K562 (cell line): ENCODE measurements at regions not wholly inside any gene's neighbourhood (a gene's known extent, or its start where the extent isn't known, plus 50 kb on each side); places are given as distances from the start of the nearest gene placed in this dataset.

ENCODE experiments used
- CREB1 ChIP-seq, 2 experiments: sonication (generic) in 1 of 2; formaldehyde crosslinking in 1 of 2; IDR thresholded peaks; 2 replicates each; pipeline versions ENCODE4 v1.6.1 to v1.8.0; 2012 to 2022; ENCODE audit warnings: inconsistent platforms in 1 of 2, mild to moderate bottlenecking in 1 of 2, missing genetic modification reagents in 1 of 2, moderate library complexity in 1 of 2
- EP300 ChIP-seq: IDR thresholded peaks from 2 replicates; pipeline ENCODE4 v1.6.1; 2012; ENCODE audit warnings: low read length, improper control_type of control experiment
- KLF1 ChIP-seq: fragments of 450-650 bp; IDR thresholded peaks from 2 replicates; pipeline ENCODE4 v1.6.1; 2016; ENCODE audit warnings: missing genetic modification characterization, missing compliant biosample characterization
- MXI1 ChIP-seq: IDR thresholded peaks from 2 replicates; pipeline ENCODE4 v1.6.1; 2011; ENCODE audit warnings: low read depth, mild to moderate bottlenecking, improper control_type of control experiment, low read length
- NRF1 ChIP-seq, 2 experiments: fragments of 450-650 bp; IDR thresholded peaks in 1 of 2; conservative IDR thresholded peaks in 1 of 2; 2 replicates each; pipeline ENCODE4 v1.6.1; 2014; ENCODE audit warnings: mild to moderate bottlenecking in 2 of 2
- RFX5 ChIP-seq: IDR thresholded peaks from 2 replicates; pipeline ENCODE4 v1.6.1; 2011; ENCODE audit warnings: low read depth, mild to moderate bottlenecking, improper control_type of control experiment, low read length
- U2AF2 ChIP-seq: fragments of 200-400 bp; formaldehyde crosslinking; optimal IDR thresholded peaks from 2 replicates; pipeline ENCODE3; 2017; ENCODE audit warnings: low read depth, mild to moderate bottlenecking, low read length
- YY1 ChIP-seq, 3 experiments: IDR thresholded peaks; 2 replicates each; pipeline ENCODE4 v1.6.1; 2011; ENCODE audit warnings: low read length in 2 of 3, mild to moderate bottlenecking in 2 of 3, moderate library complexity in 2 of 3, borderline replicate concordance in 1 of 3, control low read depth in 1 of 3, low read depth in 1 of 3; ENCODE audit not compliant: insufficient read depth in 3 of 3, insufficient replicate concordance in 2 of 3, control insufficient read depth in 1 of 3, insufficient read length in 1 of 3; ENCODE audit errors: extremely low read depth in 1 of 3
- TF ChIP-seq, protein P1 (sequence below): sonication (generic); formaldehyde crosslinking; IDR thresholded peaks from 2 replicates; pipeline ENCODE4 v1.8.0; 2022; ENCODE audit warnings: mild to moderate bottlenecking, missing genetic modification reagents
- TF ChIP-seq, protein P2 (sequence below), 3 experiments: IDR thresholded peaks in 2 of 3; conservative IDR thresholded peaks in 1 of 3; 2 replicates each; pipeline ENCODE4 v1.5.1; 2011 to 2012; ENCODE audit warnings: low read length in 3 of 3, mild to moderate bottlenecking in 3 of 3, control low read depth in 2 of 3, improper control_type of control experiment in 1 of 3, inconsistent platforms in 1 of 3, low read depth in 1 of 3, mixed read lengths in 1 of 3, moderate library complexity in 1 of 3; ENCODE audit not compliant: insufficient read depth in 2 of 3
- TF ChIP-seq, protein P3 (sequence below): sonication (generic); formaldehyde crosslinking; IDR thresholded peaks from 2 replicates; pipeline ENCODE4 v1.9.0; 2022; ENCODE audit warnings: mild to moderate bottlenecking, missing genetic modification reagents
- TF ChIP-seq, protein P4 (sequence below): sonication (generic); formaldehyde crosslinking; IDR thresholded peaks from 2 replicates; pipeline ENCODE4 v1.8.1; 2022; ENCODE audit warnings: missing genetic modification reagents

DNA sequence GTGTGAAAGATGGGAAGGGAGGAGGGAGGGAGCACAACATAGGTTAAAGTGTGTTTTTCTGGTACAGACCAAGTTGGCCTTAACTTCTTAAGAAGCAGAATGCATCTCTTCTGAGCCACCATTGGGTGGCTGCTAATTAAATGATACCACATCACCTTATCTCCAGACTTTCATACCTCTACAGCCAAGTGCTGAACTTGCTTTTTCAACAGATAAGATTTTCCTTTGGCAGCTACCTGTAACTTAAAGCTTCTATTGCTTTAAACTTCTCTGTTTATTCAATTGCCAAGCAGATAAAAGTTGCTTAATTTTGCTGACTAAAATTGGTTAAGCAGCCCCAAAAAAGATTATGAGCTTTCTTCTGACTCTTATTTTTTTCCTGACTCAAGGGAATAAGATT, 292.4 kb upstream of the SGO1 start:
- no peak for TF ChIP-seq CREB1 (IDR thresholded peaks at IDR 0.05)
- TF ChIP-seq CREB1 (CRISPR knock-in tag; IDR thresholded peaks at IDR 0.05): no peak
- no peak for TF ChIP-seq EP300
- no peak for TF ChIP-seq RFX5
- no peak for TF ChIP-seq YY1 (IDR thresholded peaks at IDR 0.05; ENCODE audit: borderline replicate concordance in 1 of 3, control insufficient read depth in 1 of 3, extremely low read depth in 1 of 3, insufficient read depth in 3 of 3, insufficient read length in 1 of 3, insufficient replicate concordance in 2 of 3, low read depth in 1 of 3, low read length in 2 of 3)
- TF ChIP-seq MXI1: no peak
- no peak for TF ChIP-seq U2AF2
- no peak for TF ChIP-seq NRF1 (conservative IDR thresholded peaks at IDR 0.05 in 1 of 2, IDR thresholded peaks at IDR 0.05 in 1 of 2)
- TF ChIP-seq, protein P1, sequence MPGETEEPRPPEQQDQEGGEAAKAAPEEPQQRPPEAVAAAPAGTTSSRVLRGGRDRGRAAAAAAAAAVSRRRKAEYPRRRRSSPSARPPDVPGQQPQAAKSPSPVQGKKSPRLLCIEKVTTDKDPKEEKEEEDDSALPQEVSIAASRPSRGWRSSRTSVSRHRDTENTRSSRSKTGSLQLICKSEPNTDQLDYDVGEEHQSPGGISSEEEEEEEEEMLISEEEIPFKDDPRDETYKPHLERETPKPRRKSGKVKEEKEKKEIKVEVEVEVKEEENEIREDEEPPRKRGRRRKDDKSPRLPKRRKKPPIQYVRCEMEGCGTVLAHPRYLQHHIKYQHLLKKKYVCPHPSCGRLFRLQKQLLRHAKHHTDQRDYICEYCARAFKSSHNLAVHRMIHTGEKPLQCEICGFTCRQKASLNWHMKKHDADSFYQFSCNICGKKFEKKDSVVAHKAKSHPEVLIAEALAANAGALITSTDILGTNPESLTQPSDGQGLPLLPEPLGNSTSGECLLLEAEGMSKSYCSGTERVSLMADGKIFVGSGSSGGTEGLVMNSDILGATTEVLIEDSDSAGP: no peak
- TF ChIP-seq, protein P2, sequence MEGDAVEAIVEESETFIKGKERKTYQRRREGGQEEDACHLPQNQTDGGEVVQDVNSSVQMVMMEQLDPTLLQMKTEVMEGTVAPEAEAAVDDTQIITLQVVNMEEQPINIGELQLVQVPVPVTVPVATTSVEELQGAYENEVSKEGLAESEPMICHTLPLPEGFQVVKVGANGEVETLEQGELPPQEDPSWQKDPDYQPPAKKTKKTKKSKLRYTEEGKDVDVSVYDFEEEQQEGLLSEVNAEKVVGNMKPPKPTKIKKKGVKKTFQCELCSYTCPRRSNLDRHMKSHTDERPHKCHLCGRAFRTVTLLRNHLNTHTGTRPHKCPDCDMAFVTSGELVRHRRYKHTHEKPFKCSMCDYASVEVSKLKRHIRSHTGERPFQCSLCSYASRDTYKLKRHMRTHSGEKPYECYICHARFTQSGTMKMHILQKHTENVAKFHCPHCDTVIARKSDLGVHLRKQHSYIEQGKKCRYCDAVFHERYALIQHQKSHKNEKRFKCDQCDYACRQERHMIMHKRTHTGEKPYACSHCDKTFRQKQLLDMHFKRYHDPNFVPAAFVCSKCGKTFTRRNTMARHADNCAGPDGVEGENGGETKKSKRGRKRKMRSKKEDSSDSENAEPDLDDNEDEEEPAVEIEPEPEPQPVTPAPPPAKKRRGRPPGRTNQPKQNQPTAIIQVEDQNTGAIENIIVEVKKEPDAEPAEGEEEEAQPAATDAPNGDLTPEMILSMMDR (IDR thresholded peaks at IDR 0.05 in 2 of 3, conservative IDR thresholded peaks at IDR 0.05 in 1 of 3; ENCODE audit: insufficient read depth in 2 of 3, low read depth in 1 of 3, low read length in 3 of 3): no peak
- TF ChIP-seq, protein P3, sequence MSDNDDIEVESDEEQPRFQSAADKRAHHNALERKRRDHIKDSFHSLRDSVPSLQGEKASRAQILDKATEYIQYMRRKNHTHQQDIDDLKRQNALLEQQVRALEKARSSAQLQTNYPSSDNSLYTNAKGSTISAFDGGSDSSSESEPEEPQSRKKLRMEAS (CRISPR knock-in tag): no peak
- no peak for TF ChIP-seq KLF1 (tag)
- TF ChIP-seq, protein P4, sequence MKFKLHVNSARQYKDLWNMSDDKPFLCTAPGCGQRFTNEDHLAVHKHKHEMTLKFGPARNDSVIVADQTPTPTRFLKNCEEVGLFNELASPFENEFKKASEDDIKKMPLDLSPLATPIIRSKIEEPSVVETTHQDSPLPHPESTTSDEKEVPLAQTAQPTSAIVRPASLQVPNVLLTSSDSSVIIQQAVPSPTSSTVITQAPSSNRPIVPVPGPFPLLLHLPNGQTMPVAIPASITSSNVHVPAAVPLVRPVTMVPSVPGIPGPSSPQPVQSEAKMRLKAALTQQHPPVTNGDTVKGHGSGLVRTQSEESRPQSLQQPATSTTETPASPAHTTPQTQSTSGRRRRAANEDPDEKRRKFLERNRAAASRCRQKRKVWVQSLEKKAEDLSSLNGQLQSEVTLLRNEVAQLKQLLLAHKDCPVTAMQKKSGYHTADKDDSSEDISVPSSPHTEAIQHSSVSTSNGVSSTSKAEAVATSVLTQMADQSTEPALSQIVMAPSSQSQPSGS (CRISPR knock-in tag): no peak
